ENCODE measurements at regions not wholly inside any gene's neighbourhood (a gene's known extent, or its start where the extent isn't known, plus 50 kb on each side); places are given as distances from the start of the nearest gene placed in this dataset.
A peak's percentile ranks its signal among the peaks of the same experiment; 100 is the strongest.

- peak; percentile 45 for DNase-seq (ENCODE audit: low read depth)
- no peak for FAIRE-seq
- no peak overlapping the region for H3K4me3 ChIP-seq (ENCODE audit: low read depth, low read length)
- no peaks in the 10 kb centered on the region for H3K27me3 ChIP-seq (ENCODE audit: control insufficient read depth, insufficient read depth, low read length)
- H3K36me3 ChIP-seq (ENCODE audit: control insufficient read depth, insufficient read depth, low read length), result no peaks in the 10 kb centered on the region
- TF ChIP-seq, protein P1, sequence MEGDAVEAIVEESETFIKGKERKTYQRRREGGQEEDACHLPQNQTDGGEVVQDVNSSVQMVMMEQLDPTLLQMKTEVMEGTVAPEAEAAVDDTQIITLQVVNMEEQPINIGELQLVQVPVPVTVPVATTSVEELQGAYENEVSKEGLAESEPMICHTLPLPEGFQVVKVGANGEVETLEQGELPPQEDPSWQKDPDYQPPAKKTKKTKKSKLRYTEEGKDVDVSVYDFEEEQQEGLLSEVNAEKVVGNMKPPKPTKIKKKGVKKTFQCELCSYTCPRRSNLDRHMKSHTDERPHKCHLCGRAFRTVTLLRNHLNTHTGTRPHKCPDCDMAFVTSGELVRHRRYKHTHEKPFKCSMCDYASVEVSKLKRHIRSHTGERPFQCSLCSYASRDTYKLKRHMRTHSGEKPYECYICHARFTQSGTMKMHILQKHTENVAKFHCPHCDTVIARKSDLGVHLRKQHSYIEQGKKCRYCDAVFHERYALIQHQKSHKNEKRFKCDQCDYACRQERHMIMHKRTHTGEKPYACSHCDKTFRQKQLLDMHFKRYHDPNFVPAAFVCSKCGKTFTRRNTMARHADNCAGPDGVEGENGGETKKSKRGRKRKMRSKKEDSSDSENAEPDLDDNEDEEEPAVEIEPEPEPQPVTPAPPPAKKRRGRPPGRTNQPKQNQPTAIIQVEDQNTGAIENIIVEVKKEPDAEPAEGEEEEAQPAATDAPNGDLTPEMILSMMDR (IDR thresholded peaks at IDR 0.05; ENCODE audit: insufficient read depth, low read length, severe bottlenecking), result no peak
Observed at GRCh38 chr1:59122527-59122926, 174.4 kb upstream of the FGGY start.

DNA sequence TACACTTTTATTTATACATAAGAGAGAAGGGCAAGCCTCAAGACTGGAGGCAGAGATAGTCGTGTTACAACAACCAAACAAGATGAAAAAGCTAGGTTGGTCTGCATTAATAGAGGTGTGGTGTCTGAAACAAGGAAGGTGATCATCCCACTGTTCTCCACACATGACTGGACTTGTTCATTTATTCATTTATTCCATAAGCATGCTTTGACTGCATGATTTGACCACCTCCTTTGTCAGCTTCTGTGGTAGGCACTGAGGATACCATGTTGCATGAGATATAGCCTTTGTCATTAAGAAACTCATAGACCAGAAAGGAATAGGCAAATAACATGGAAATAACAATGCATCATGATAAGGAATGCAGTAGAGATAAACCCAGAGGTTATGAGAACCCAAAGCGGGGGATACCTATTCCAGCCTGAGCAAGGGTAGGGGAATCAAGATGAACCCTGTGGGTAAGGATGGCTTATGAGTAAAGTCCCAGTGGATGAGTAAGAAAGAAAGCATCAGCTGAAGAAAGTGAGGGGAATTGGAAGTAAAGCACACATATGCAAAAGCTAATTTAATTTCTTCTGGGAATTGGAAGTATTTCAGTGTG, 173.7 kb upstream of the FGGY start:
- Histone ChIP-seq H3K36me3 (ENCODE audit: control insufficient read depth, insufficient read depth, low read length) (no peaks in the 10 kb centered on the region), H3K27me3 (ENCODE audit: control insufficient read depth, insufficient read depth, low read length) (no peaks in the 10 kb centered on the region), H3K4me3 (ENCODE audit: low read depth, low read length) (no peak overlapping the region)
- no peak for FAIRE-seq
- DNase-seq (ENCODE audit: low read depth), result peak; percentile 75
- TF ChIP-seq, protein P1 (IDR thresholded peaks at IDR 0.05; ENCODE audit: insufficient read depth, low read length, severe bottlenecking), result no peak

DNA sequence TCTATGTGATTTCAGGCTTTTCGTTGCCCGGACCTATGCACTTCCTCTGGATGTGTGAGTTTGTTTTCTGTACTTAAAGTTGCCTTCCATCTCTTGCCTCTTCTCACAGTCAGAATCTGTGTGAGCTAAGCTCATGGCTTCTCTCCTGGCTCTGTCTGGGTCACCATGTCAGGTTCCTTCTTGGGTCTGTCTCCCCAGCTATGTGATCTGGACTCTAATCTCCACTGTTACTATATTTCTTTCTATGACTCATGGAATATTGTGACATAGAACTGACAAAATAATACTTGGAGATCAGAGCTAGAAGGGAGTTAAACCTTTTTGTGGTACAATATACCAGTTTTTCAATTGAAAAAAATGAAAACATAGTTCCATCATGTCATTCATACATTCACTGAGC, 172.7 kb upstream of the FGGY start:
- FAIRE-seq (peak; percentile 68), DNase-seq (ENCODE audit: low read depth) (peak; percentile 49)
- TF ChIP-seq, protein P1 (IDR thresholded peaks at IDR 0.05; ENCODE audit: insufficient read depth, low read length, severe bottlenecking), result no peak
- Histone ChIP-seq H3K4me3 (ENCODE audit: low read depth, low read length) (no peak overlapping the region), H3K36me3 (ENCODE audit: control insufficient read depth, insufficient read depth, low read length) (no peaks in the 10 kb centered on the region), H3K27me3 (ENCODE audit: control insufficient read depth, insufficient read depth, low read length) (no peaks in the 10 kb centered on the region)

GRCh38 chr1:59125154-59125553, 171.7 kb upstream of the FGGY start:
- DNase-seq (ENCODE audit: low read depth) (no peak), FAIRE-seq (peak; percentile 50)
- Histone ChIP-seq H3K36me3 (ENCODE audit: control insufficient read depth, insufficient read depth, low read length) (no peaks in the 10 kb centered on the region), H3K4me3 (ENCODE audit: low read depth, low read length) (no peak overlapping the region), H3K27me3 (ENCODE audit: control insufficient read depth, insufficient read depth, low read length) (no peaks in the 10 kb centered on the region)
- TF ChIP-seq, protein P1 (IDR thresholded peaks at IDR 0.05; ENCODE audit: insufficient read depth, low read length, severe bottlenecking), result no peak

- no peaks in the 10 kb centered on the region for H3K27me3 ChIP-seq (ENCODE audit: control insufficient read depth, insufficient read depth, low read length)
- no peak for DNase-seq (ENCODE audit: low read depth)
- TF ChIP-seq, protein P1 (IDR thresholded peaks at IDR 0.05; ENCODE audit: insufficient read depth, low read length, severe bottlenecking), result no peak
- no peak for FAIRE-seq
- H3K36me3 ChIP-seq (ENCODE audit: control insufficient read depth, insufficient read depth, low read length), result no peaks in the 10 kb centered on the region
- H3K4me3 ChIP-seq (ENCODE audit: low read depth, low read length), result no peak overlapping the region
Observed at GRCh38 chr1:59125676-59126320, 171.1 kb upstream of the FGGY start.

DNA sequence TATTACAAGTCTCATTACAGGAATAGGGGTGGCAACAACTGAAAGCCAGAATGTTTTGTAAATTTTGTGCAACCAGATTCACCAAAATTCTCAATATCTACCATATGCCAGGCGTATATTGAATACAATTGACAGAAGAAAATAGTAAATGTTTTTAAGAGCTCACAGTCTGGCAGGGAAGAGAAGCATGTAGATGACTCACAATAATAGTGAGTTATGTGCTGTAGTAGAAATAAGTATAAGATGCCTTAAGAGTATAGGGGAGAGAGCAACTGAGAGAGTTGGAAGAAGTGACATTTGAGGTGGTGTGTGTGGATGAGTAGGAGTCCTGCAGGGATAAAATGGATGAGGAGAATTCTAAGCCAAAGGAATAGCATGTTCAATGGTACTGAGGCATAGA, 170.5 kb upstream of the FGGY start:
- H3K27me3 ChIP-seq (ENCODE audit: control insufficient read depth, insufficient read depth, low read length), result no peaks in the 10 kb centered on the region
- no peak overlapping the region for H3K4me3 ChIP-seq (ENCODE audit: low read depth, low read length)
- DNase-seq (ENCODE audit: low read depth), result peak; percentile 24
- TF ChIP-seq, protein P1 (IDR thresholded peaks at IDR 0.05; ENCODE audit: insufficient read depth, low read length, severe bottlenecking), result no peak
- no peak for FAIRE-seq
- no peaks in the 10 kb centered on the region for H3K36me3 ChIP-seq (ENCODE audit: control insufficient read depth, insufficient read depth, low read length)
